ENCODE measurements at regions not wholly inside any gene's neighbourhood (a gene's known extent, or its start where the extent isn't known, plus 50 kb on each side); places are given as distances from the start of the nearest gene placed in this dataset.

DNA sequence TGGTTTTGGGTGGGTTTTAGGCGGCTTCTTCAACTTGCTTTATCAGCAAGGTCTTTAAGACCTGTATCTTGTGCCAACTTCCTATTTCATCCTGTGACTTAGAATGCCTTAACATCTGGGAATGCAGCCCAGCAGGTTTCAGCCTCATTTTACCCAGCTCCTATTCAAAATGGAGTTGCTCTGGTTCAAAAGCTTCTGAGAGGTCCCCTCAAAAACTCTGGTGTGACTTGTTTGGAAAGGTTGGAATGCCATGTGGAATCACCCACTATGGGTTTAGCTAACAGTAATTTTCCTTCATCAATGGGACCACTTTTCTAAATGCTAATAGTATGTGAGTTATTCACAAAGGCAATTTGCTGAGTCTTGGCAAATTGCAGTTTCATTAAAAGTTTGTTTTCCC is 509.4 kb upstream of the SMIM21 start:
- no peak overlapping the region for H3K4me3 ChIP-seq (ENCODE audit: low read depth, low read length)
- TF ChIP-seq, protein P1, sequence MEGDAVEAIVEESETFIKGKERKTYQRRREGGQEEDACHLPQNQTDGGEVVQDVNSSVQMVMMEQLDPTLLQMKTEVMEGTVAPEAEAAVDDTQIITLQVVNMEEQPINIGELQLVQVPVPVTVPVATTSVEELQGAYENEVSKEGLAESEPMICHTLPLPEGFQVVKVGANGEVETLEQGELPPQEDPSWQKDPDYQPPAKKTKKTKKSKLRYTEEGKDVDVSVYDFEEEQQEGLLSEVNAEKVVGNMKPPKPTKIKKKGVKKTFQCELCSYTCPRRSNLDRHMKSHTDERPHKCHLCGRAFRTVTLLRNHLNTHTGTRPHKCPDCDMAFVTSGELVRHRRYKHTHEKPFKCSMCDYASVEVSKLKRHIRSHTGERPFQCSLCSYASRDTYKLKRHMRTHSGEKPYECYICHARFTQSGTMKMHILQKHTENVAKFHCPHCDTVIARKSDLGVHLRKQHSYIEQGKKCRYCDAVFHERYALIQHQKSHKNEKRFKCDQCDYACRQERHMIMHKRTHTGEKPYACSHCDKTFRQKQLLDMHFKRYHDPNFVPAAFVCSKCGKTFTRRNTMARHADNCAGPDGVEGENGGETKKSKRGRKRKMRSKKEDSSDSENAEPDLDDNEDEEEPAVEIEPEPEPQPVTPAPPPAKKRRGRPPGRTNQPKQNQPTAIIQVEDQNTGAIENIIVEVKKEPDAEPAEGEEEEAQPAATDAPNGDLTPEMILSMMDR (IDR thresholded peaks at IDR 0.05; ENCODE audit: borderline replicate concordance, insufficient read depth, low read depth, low read length), result no peak

DNA sequence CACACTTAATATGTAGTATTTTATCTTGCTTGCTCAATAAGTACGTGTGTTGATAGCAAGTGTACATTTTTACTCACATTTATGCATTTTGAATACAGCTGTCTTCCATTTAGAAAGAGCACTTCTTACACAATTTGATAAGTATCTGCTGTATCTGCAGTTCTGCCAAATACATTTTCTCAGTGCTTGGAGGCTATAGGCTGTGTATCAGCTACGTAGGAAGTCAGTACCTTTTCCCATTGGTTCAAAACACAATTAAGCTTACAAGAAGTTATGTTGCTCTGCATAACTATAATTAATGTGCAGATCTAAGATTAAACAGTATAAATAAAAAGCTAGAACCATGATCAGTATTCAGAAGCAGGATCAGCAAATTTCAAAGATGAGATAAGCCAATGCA is 503.6 kb upstream of the SMIM21 start:
- no peak overlapping the region for H3K4me3 ChIP-seq (ENCODE audit: low read depth, low read length)
- TF ChIP-seq, protein P1 (IDR thresholded peaks at IDR 0.05; ENCODE audit: borderline replicate concordance, insufficient read depth, low read depth, low read length), result no peak

- H3K4me3 ChIP-seq (ENCODE audit: low read depth, low read length), result no peak overlapping the region
- TF ChIP-seq, protein P1 (IDR thresholded peaks at IDR 0.05; ENCODE audit: borderline replicate concordance, insufficient read depth, low read depth, low read length), result no peak
Measured at GRCh38 chr18:75928706-75929105, 501.2 kb upstream of the SMIM21 start.

- TF ChIP-seq, protein P1 (IDR thresholded peaks at IDR 0.05; ENCODE audit: borderline replicate concordance, insufficient read depth, low read depth, low read length), result no peak
Measured at GRCh38 chr18:75927791-75928190, 500.3 kb upstream of the SMIM21 start.

DNA sequence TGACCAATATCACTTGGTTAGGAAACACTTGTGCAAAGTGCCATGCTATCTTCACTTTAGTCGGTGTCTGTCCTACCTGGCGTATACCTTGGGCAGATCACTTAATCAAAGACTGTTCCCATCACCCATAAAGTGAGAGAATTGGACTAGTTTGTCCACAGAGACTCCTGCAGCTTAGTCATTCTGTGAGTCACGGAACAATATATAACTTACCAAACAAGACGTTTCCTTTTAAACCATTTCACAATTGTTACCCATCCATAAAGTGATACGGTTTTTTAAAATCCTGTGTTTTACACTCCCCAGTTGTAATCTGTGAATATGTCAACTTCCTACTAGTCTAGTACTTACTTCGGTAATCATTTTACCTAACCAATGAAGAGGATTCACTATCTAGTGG is 499.3 kb upstream of the SMIM21 start:
- TF ChIP-seq, protein P1 (IDR thresholded peaks at IDR 0.05; ENCODE audit: borderline replicate concordance, insufficient read depth, low read depth, low read length), result no peak
- H3K4me3 ChIP-seq (ENCODE audit: low read depth, low read length), result no peak overlapping the region

More at GRCh38 chr18:75927791-75928190, 500.3 kb upstream of the SMIM21 start:
- H3K4me3 ChIP-seq (ENCODE audit: low read depth, low read length), result no peak overlapping the region

DNA sequence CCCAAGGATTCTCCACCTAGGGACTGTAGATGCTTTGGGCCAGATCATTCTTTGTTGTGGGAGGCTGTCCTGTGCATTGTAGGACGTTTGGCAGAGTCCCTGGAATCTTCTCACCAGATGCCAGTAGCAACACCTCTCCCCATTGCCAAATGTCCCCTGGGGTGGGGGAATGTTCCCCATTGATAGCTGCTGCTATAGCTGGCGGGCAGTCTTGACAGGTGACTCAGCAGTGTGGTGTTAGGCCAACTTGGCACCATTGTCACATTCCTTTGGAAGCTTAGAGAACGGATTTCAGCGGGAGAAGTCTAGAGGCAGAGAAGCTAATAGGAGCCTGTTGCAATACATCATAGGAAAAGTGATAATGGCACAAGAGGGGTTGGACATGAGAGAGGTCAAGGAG is 495.7 kb upstream of the SMIM21 start:
- TF ChIP-seq, protein P1 (IDR thresholded peaks at IDR 0.05; ENCODE audit: borderline replicate concordance, insufficient read depth, low read depth, low read length), result no peak
- no peak overlapping the region for H3K4me3 ChIP-seq (ENCODE audit: low read depth, low read length)

DNA sequence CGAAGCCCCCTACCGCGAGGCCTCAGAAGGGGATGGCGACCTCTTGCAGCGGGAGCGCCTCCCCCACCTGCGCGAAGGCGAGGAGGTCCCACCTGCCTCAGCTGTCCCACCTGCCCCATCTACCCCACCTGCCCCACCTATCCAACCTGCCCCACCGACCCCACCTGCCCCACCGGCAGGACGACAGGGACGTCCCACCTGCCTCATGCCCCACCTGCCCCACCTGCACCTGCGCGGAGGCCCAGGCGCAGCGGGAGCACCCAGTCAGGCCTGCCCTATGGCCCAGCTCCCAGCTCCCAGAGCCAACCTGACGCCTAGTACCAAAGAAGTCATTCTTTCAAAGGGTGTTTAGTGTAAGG is 489.1 kb upstream of the SMIM21 start:
- H3K4me3 ChIP-seq (ENCODE audit: low read depth, low read length), result no peak overlapping the region
- TF ChIP-seq, protein P1 (IDR thresholded peaks at IDR 0.05; ENCODE audit: borderline replicate concordance, insufficient read depth, low read depth, low read length), result no peak

All from GM12875 (cell line).